ENCODE measurements at regions not wholly inside any gene's neighbourhood (a gene's known extent, or its start where the extent isn't known, plus 50 kb on each side); places are given as distances from the start of the nearest gene placed in this dataset.

DNA sequence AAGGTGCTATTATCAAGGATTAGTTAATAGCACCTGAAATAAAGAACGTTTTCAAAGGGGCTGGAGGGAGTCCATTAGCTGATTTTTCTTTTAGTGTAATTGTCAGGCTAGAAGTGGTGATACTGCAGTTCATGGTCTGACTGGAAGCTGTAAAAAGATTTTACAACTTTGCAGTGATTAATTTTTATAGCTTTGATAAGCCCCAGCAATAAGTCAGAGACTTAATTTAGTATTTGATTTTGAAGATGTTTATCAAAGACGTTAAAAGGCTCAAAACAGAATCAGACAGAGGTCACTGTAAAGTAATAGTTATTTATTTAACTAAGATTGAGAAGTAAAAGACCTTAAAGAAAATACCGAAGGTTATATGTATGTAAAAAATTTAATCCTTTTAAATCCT lies 165.5 kb upstream of the FMN2 start:
- no peak overlapping the region for H2AFZ ChIP-seq (ENCODE audit: low read length)
- no peaks in the 10 kb centered on the region; the same call in 1 of the 2 replicates for H3K9me2 ChIP-seq (replicated peaks; ENCODE audit: insufficient read depth, low read length)
- H3K27ac ChIP-seq (ENCODE audit: low read length), result no peak overlapping the region
- H3K4me3 ChIP-seq (ENCODE audit: low read length), result no peak overlapping the region
- H3K9ac ChIP-seq (ENCODE audit: low read length), result no peak overlapping the region
- H3K4me2 ChIP-seq (ENCODE audit: low read depth, low read length, poor library complexity, severe bottlenecking), result no peak overlapping the region
- no peaks in the 10 kb centered on the region for H3K36me3 ChIP-seq (ENCODE audit: insufficient read depth, low read length)
- H3K27me3 ChIP-seq (ENCODE audit: low read length), result no peaks in the 10 kb centered on the region
- no peaks in the 10 kb centered on the region for H3K79me2 ChIP-seq (ENCODE audit: low read length)
- no peak for DNase-seq
- no peaks in the 10 kb centered on the region for H4K20me1 ChIP-seq (ENCODE audit: insufficient read depth, low read depth, low read length)
- H3K9me3 ChIP-seq (ENCODE audit: low read length), result no peaks in the 10 kb centered on the region; the same call in 1 of the 2 replicates
- no peaks in the 10 kb centered on the region for H3K4me1 ChIP-seq (ENCODE audit: low read length)

DNA sequence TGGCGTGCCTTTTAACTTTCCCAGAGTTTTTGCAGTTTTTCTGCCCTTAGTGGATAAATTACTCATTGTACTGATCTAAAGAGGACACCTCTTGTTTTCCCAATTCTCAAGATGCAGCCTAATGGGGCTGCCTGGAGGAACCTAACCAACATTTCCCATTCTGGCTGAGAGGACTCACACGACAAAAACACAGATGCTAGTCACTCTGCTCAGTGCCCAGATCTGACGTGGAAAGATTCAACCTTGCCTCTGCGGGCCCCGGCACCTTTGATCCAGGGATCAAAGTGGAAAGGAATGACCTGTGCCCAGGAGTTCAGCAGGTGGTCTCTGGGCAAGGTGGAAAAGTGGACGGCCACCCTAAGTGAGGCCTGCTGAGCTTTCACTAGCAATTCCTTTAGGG lies 162.4 kb upstream of the FMN2 start:
- no peaks in the 10 kb centered on the region for H4K20me1 ChIP-seq (ENCODE audit: insufficient read depth, low read depth, low read length)
- H3K27me3 ChIP-seq (ENCODE audit: low read length), result no peaks in the 10 kb centered on the region
- no peak for DNase-seq
- no peak overlapping the region for H3K4me3 ChIP-seq (ENCODE audit: low read length)
- no peak overlapping the region for H3K9ac ChIP-seq (ENCODE audit: low read length)
- no peaks in the 10 kb centered on the region for H3K4me1 ChIP-seq (ENCODE audit: low read length)
- peaks cover 4% of the 10 kb centered on the region; the same call in 1 of the 2 replicates for H3K9me2 ChIP-seq (replicated peaks; ENCODE audit: insufficient read depth, low read length)
- H3K4me2 ChIP-seq (ENCODE audit: low read depth, low read length, poor library complexity, severe bottlenecking), result no peak overlapping the region
- H2AFZ ChIP-seq (ENCODE audit: low read length), result no peak overlapping the region
- H3K36me3 ChIP-seq (ENCODE audit: insufficient read depth, low read length), result no peaks in the 10 kb centered on the region
- no peaks in the 10 kb centered on the region for H3K9me3 ChIP-seq (ENCODE audit: low read length)
- no peaks in the 10 kb centered on the region for H3K79me2 ChIP-seq (ENCODE audit: low read length)
- H3K27ac ChIP-seq (ENCODE audit: low read length), result no peak overlapping the region

DNA sequence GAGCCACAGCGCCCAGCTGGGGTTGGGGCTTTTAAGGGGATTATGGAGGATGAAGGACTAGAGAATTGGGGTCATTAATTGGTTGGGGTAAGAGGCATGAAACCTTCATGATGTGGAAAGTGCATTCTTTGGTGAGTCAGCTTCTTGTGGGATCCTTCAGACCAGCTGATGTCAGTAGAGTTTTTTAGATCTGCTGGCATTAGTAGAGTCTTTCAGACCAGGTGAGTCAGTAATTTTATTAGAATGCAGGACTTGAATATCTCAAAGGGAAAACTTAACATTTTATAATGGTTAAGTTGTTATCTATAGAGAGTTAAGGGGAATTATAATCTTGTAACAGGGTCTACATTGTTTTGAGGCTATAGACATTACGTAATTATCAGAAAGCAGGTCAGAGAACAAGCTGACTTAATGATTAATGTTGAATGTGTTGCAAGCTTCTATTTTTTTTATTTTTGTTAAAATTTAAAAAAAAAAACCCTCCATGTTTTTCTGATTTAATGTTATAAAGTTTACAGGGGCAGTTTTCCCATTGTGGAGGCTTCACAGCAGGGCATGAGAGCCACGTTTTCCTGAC lies 160.9 kb upstream of the FMN2 start:
- Histone ChIP-seq H3K79me2 (ENCODE audit: low read length) (no peaks in the 10 kb centered on the region), H3K4me2 (ENCODE audit: low read depth, low read length, poor library complexity, severe bottlenecking) (no peak overlapping the region), H3K27me3 (ENCODE audit: low read length) (no peaks in the 10 kb centered on the region), H3K9me2 (replicated peaks; ENCODE audit: insufficient read depth, low read length) (peaks cover 6% of the 10 kb centered on the region; the same call in 1 of the 2 replicates), H3K9me3 (ENCODE audit: low read length) (no peaks in the 10 kb centered on the region), H3K4me1 (ENCODE audit: low read length) (no peaks in the 10 kb centered on the region), H3K36me3 (ENCODE audit: insufficient read depth, low read length) (no peaks in the 10 kb centered on the region), H3K27ac (ENCODE audit: low read length) (no peak overlapping the region), H3K4me3 (ENCODE audit: low read length) (no peak overlapping the region), H4K20me1 (ENCODE audit: insufficient read depth, low read depth, low read length) (no peaks in the 10 kb centered on the region), H2AFZ (ENCODE audit: low read length) (no peak overlapping the region), H3K9ac (ENCODE audit: low read length) (no peak overlapping the region)
- no peak for DNase-seq

DNA sequence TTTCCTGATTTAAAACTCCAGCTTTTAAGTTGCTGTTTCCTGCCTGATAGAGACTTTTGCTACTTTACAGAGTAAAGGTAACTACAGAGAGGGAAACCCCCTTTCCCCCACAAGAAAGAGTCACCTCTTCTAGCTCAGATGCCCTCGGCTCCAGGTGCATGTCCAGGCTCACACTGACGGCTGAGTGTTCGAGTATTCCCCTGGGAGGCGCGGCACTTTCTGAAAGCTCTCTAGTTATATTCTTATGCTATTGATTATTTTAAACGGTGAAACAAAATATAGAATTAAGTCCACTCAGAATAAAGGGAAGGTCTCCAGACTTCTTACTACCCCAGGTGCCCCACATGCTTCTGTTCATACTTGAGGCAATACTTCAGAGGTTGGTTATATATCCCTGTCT lies 160.3 kb upstream of the FMN2 start:
- Histone ChIP-seq H3K9me2 (replicated peaks; ENCODE audit: insufficient read depth, low read length) (peaks cover 6% of the 10 kb centered on the region; the same call in 1 of the 2 replicates), H3K9ac (ENCODE audit: low read length) (no peak overlapping the region), H3K4me1 (ENCODE audit: low read length) (no peaks in the 10 kb centered on the region), H3K27ac (ENCODE audit: low read length) (no peak overlapping the region), H3K9me3 (ENCODE audit: low read length) (no peaks in the 10 kb centered on the region), H3K36me3 (ENCODE audit: insufficient read depth, low read length) (no peaks in the 10 kb centered on the region), H4K20me1 (ENCODE audit: insufficient read depth, low read depth, low read length) (no peaks in the 10 kb centered on the region), H3K79me2 (ENCODE audit: low read length) (no peaks in the 10 kb centered on the region), H3K27me3 (ENCODE audit: low read length) (no peaks in the 10 kb centered on the region), H3K4me2 (ENCODE audit: low read depth, low read length, poor library complexity, severe bottlenecking) (no peak overlapping the region), H3K4me3 (ENCODE audit: low read length) (no peak overlapping the region), H2AFZ (ENCODE audit: low read length) (no peak overlapping the region)
- DNase-seq, result no peak

DNA sequence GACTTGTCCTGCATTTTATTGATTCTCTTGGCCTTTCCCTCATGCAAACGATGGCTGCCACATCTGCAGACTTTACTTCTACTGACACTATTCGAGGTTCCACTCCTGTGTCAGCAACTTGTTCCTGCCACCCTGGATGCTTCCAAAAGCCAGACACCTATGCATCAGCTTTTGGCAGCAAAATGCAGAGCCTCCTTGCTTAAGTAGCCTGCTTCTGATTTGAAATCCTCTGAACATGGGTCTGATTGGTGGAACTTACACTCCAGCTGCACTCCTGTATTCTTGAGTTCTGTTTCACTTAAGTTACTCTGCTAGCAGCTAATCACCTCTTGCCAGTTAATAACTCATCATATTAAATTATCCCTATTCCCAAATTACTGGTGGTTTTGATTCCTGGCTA lies 152.1 kb upstream of the FMN2 start:
- 0 out of 2 replicates have a peak, but pooled peaks cover 2% of the 10 kb centered on the region for H3K9me2 ChIP-seq (replicated peaks; ENCODE audit: insufficient read depth, low read length)
- no peaks in the 10 kb centered on the region for H4K20me1 ChIP-seq (ENCODE audit: insufficient read depth, low read depth, low read length)
- DNase-seq, result no peak
- H3K36me3 ChIP-seq (ENCODE audit: insufficient read depth, low read length), result no peaks in the 10 kb centered on the region
- H3K4me2 ChIP-seq (ENCODE audit: low read depth, low read length, poor library complexity, severe bottlenecking), result no peak overlapping the region
- H2AFZ ChIP-seq (ENCODE audit: low read length), result no peak overlapping the region
- H3K79me2 ChIP-seq (ENCODE audit: low read length), result no peaks in the 10 kb centered on the region
- H3K9ac ChIP-seq (ENCODE audit: low read length), result no peak overlapping the region
- H3K27ac ChIP-seq (ENCODE audit: low read length), result no peak overlapping the region
- H3K9me3 ChIP-seq (ENCODE audit: low read length), result peaks cover 8% of the 10 kb centered on the region; the same call in 1 of the 2 replicates
- H3K4me3 ChIP-seq (ENCODE audit: low read length), result no peak overlapping the region
- H3K4me1 ChIP-seq (ENCODE audit: low read length), result no peaks in the 10 kb centered on the region
- no peaks in the 10 kb centered on the region for H3K27me3 ChIP-seq (ENCODE audit: low read length)

DNA sequence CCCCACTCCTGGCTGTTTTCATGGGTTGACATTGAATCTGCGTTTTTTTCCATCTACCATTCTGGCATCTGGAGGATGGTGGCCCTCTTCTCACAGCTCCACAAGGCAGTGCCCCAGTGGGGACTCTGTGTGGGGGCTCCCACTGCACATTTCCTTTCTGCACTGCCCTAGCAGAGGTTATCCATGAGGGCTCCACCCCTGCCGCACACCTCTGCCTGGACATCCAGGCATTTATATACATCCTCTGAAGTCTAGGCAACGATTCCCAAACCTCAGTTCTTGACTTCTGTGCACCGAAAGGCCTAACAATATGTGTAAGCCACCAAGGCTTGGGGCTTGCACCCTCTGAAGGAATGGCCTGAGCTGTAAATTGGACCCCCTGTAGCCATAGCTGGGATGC lies 147.9 kb upstream of the FMN2 start:
- H3K36me3 ChIP-seq (ENCODE audit: insufficient read depth, low read length), result no peaks in the 10 kb centered on the region
- no peaks in the 10 kb centered on the region for H3K4me1 ChIP-seq (ENCODE audit: low read length)
- H3K79me2 ChIP-seq (ENCODE audit: low read length), result no peaks in the 10 kb centered on the region
- no peak for DNase-seq
- H3K9ac ChIP-seq (ENCODE audit: low read length), result no peak overlapping the region
- no peak overlapping the region for H2AFZ ChIP-seq (ENCODE audit: low read length)
- peaks cover 8% of the 10 kb centered on the region; the same call in 1 of the 2 replicates for H3K9me3 ChIP-seq (ENCODE audit: low read length)
- no peak overlapping the region for H3K4me3 ChIP-seq (ENCODE audit: low read length)
- no peaks in the 10 kb centered on the region for H3K27me3 ChIP-seq (ENCODE audit: low read length)
- H3K27ac ChIP-seq (ENCODE audit: low read length), result no peak overlapping the region
- no peaks in the 10 kb centered on the region for H4K20me1 ChIP-seq (ENCODE audit: insufficient read depth, low read depth, low read length)
- no peaks in the 10 kb centered on the region for H3K9me2 ChIP-seq (replicated peaks; ENCODE audit: insufficient read depth, low read length)
- no peak overlapping the region for H3K4me2 ChIP-seq (ENCODE audit: low read depth, low read length, poor library complexity, severe bottlenecking)

DNA sequence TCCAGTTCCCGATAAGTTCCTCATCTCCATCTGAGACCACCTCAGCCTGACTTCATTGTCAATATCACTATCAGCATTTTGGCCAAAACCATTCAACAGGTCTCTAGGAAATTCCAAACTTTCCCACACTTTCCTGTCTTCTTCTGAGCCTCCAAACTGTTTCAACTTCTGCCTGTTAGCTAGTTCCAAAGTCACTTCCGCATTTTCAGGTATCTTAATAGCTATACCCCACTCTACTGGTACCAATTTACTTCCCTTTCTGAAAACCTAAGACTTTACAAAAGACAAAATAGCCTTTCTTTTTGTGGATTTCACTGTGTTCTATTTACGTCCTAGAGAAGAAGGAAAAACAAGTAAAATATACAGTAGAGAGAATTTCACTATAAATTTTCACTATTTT lies 147.0 kb upstream of the FMN2 start:
- Histone ChIP-seq H3K27me3 (ENCODE audit: low read length) (no peaks in the 10 kb centered on the region), H3K27ac (ENCODE audit: low read length) (no peak overlapping the region), H3K9me3 (ENCODE audit: low read length) (peaks cover 8% of the 10 kb centered on the region; the same call in 1 of the 2 replicates), H3K4me2 (ENCODE audit: low read depth, low read length, poor library complexity, severe bottlenecking) (no peak overlapping the region), H4K20me1 (ENCODE audit: insufficient read depth, low read depth, low read length) (no peaks in the 10 kb centered on the region), H3K9ac (ENCODE audit: low read length) (no peak overlapping the region), H3K36me3 (ENCODE audit: insufficient read depth, low read length) (no peaks in the 10 kb centered on the region), H3K9me2 (replicated peaks; ENCODE audit: insufficient read depth, low read length) (no peaks in the 10 kb centered on the region), H3K79me2 (ENCODE audit: low read length) (no peaks in the 10 kb centered on the region), H3K4me3 (ENCODE audit: low read length) (no peak overlapping the region), H2AFZ (ENCODE audit: low read length) (no peak overlapping the region), H3K4me1 (ENCODE audit: low read length) (no peaks in the 10 kb centered on the region)
- no peak for DNase-seq

DNA sequence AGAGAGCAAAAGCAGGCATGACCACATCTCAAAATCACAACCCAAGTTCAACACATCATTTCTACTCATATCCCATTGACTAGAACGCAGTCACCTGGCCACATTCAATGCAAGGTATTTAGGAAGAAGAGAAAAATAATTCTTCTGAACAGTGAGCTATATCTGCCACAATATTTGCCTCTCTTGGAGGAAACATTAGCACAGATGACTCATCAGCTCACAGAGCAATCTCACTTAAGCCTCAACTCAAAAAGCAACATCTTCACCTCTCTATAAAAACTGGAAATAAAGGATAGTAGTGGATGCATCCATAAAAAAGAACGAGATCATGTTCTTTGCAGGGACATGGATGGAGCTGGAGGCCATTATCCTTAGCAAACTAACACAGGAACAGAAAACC lies 143.9 kb upstream of the FMN2 start:
- Histone ChIP-seq H3K9me2 (replicated peaks; ENCODE audit: insufficient read depth, low read length) (no peaks in the 10 kb centered on the region), H2AFZ (ENCODE audit: low read length) (no peak overlapping the region), H3K4me2 (ENCODE audit: low read depth, low read length, poor library complexity, severe bottlenecking) (no peak overlapping the region), H3K9ac (ENCODE audit: low read length) (no peak overlapping the region), H3K9me3 (ENCODE audit: low read length) (peaks cover 3% of the 10 kb centered on the region; the same call in 1 of the 2 replicates), H3K4me3 (ENCODE audit: low read length) (no peak overlapping the region), H3K4me1 (ENCODE audit: low read length) (no peaks in the 10 kb centered on the region), H3K27ac (ENCODE audit: low read length) (no peak overlapping the region), H4K20me1 (ENCODE audit: insufficient read depth, low read depth, low read length) (no peaks in the 10 kb centered on the region), H3K27me3 (ENCODE audit: low read length) (no peaks in the 10 kb centered on the region), H3K79me2 (ENCODE audit: low read length) (no peaks in the 10 kb centered on the region), H3K36me3 (ENCODE audit: insufficient read depth, low read length) (no peaks in the 10 kb centered on the region)
- no peak for DNase-seq
